GM19455 (cell line): ENCODE measurements at regions not wholly inside any gene's neighbourhood (a gene's known extent, or its start where the extent isn't known, plus 50 kb on each side); places are given as distances from the start of the nearest gene placed in this dataset.

Source experiments
- ATAC-seq: cut with Tn5 transposase; IDR thresholded peaks from one replicate; pipeline ENCODE4 v1.9.1; 2021; ENCODE audit not compliant: unreplicated experiment

GRCh38 chr1:98333406-98333805 lies 328.1 kb upstream of the SNX7 start:
- ATAC-seq, result no peak

- ATAC-seq, result no peak
Measured at GRCh38 chr1:98331718-98332311, 329.7 kb upstream of the SNX7 start.

- no peak for ATAC-seq
Measured at GRCh38 chr1:98331243-98331642, 330.3 kb upstream of the SNX7 start.

GRCh38 chr1:98330224-98330623 lies 331.3 kb upstream of the SNX7 start:
- no peak for ATAC-seq

GRCh38 chr1:98328855-98329254 lies 332.7 kb upstream of the SNX7 start:
- ATAC-seq, result no peak

GRCh38 chr1:98327220-98327861 lies 334.2 kb upstream of the SNX7 start:
- no peak for ATAC-seq

GRCh38 chr1:98325646-98326440 lies 335.7 kb upstream of the SNX7 start:
- ATAC-seq, result no peak

GRCh38 chr1:98323906-98324358 lies 337.6 kb upstream of the SNX7 start:
- ATAC-seq, result no peak

GRCh38 chr1:98323388-98323787 lies 338.1 kb upstream of the SNX7 start:
- no peak for ATAC-seq

- no peak for ATAC-seq
Measured at GRCh38 chr1:98322966-98323365, 338.6 kb upstream of the SNX7 start.

GRCh38 chr1:98322086-98322485 lies 339.4 kb upstream of the SNX7 start:
- no peak for ATAC-seq

GRCh38 chr1:98321191-98321590 lies 340.3 kb upstream of the SNX7 start:
- ATAC-seq, result no peak

- no peak for ATAC-seq
Measured at GRCh38 chr1:98316286-98316905, 345.1 kb upstream of the SNX7 start.

GRCh38 chr1:98315309-98315708 lies 346.2 kb upstream of the SNX7 start:
- ATAC-seq, result no peak

GRCh38 chr1:98314601-98315000 lies 346.9 kb upstream of the SNX7 start:
- no peak for ATAC-seq

- no peak for ATAC-seq
Measured at GRCh38 chr1:98306517-98307089, 354.9 kb upstream of the SNX7 start.

- no peak for ATAC-seq
Measured at GRCh38 chr1:98305362-98305761, 356.2 kb upstream of the SNX7 start.

GRCh38 chr1:98304888-98305287 lies 356.6 kb upstream of the SNX7 start:
- ATAC-seq, result no peak

- ATAC-seq, result no peak
Measured at GRCh38 chr1:98299861-98300260, 361.7 kb upstream of the SNX7 start.

GRCh38 chr1:98299313-98299712 lies 362.2 kb upstream of the SNX7 start:
- no peak for ATAC-seq

GRCh38 chr1:98298319-98298718 lies 363.2 kb upstream of the SNX7 start:
- ATAC-seq, result no peak
